ENCODE measurements at regions not wholly inside any gene's neighbourhood (a gene's known extent, or its start where the extent isn't known, plus 50 kb on each side); places are given as distances from the start of the nearest gene placed in this dataset.

DNA sequence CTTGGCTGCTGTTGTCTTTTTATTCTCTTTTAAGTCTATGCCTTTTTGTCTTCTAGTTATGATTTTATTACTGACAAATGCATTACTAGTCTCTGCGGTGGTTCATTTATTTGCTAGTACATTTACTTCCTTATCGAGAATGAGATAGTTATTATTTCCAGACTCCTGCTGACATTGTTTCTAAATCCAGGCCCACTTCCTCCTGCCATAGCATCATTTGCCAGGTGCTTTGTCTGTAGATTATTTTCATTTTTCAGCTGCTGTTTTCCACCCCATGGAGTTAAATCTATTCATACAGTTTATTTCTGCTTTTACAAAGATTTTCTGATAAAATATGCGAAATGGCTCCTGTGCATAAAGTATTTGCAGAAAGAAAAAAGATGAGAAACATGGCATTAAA is 459.7 kb downstream of the MMUT start:
- no peak overlapping the region for H3K27ac ChIP-seq
- no peaks in the 10 kb centered on the region for H3K36me3 ChIP-seq (ENCODE audit: insufficient read depth in 1 of 2, low read depth in 1 of 2)
- H3K27me3 ChIP-seq (ENCODE audit: insufficient read depth in 3 of 3, low read length in 2 of 3), result no peaks in the 10 kb centered on the region
- H3K4me1 ChIP-seq, result no peaks in the 10 kb centered on the region
- no peak for ATAC-seq
- no peaks in the 10 kb centered on the region for H3K9me3 ChIP-seq
- DNase-seq, result no peak
- intact Hi-C loops (cut with DNase I), result no loop called here
- H3K4me3 ChIP-seq, result no peak overlapping the region
- TF ChIP-seq CTCF (IDR thresholded peaks at IDR 0.05), result no peak
- WGBS, 3 donors, result 68 to 75% (median 74%) methylated on average over 3 of the region's 3 CpGs

- H3K4me1 ChIP-seq, result no peaks in the 10 kb centered on the region
- H3K36me3 ChIP-seq (ENCODE audit: insufficient read depth in 1 of 2, low read depth in 1 of 2), result no peaks in the 10 kb centered on the region
- intact Hi-C loops (cut with DNase I), result no loop called here
- H3K4me3 ChIP-seq, result no peak overlapping the region
- no peaks in the 10 kb centered on the region for H3K27me3 ChIP-seq (ENCODE audit: insufficient read depth in 3 of 3, low read length in 2 of 3)
- no peak for DNase-seq
- H3K27ac ChIP-seq, result no peak overlapping the region
- ATAC-seq, result no peak
- TF ChIP-seq CTCF (IDR thresholded peaks at IDR 0.05), result no peak
- H3K9me3 ChIP-seq, result no peaks in the 10 kb centered on the region
These were observed 461.1 kb downstream of the MMUT start for GRCh38 chr6:49001856-49002541.

DNA sequence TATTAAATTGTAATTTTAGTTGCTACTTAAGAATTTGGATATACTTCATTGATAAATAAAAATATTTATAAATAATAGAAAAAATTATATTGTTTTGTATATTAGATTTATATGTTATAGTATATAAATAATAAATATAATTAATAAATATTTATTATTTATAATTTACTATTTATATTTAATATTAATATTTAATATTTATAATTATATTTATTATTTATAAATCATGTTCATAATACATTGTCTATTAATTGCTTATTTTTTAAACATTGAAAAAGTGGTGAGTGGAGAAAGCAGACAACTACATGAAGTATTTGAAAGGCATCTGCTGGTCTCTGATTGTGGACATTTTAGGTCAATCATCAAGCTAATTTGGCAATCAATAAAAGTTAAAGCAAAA is 464.5 kb downstream of the MMUT start:
- no peak overlapping the region for H3K4me3 ChIP-seq
- H3K27ac ChIP-seq, result no peak overlapping the region
- TF ChIP-seq CTCF (IDR thresholded peaks at IDR 0.05), result no peak
- H3K4me1 ChIP-seq, result no peaks in the 10 kb centered on the region
- ATAC-seq (no peak), DNase-seq (no peak)
- no peaks in the 10 kb centered on the region for H3K36me3 ChIP-seq (ENCODE audit: insufficient read depth in 1 of 2, low read depth in 1 of 2)
- H3K27me3 ChIP-seq (ENCODE audit: insufficient read depth in 3 of 3, low read length in 2 of 3), result no peaks in the 10 kb centered on the region
- intact Hi-C loops (cut with DNase I), result no loop called here
- no peaks in the 10 kb centered on the region for H3K9me3 ChIP-seq

GRCh38 chr6:48996461-48997119 is 466.5 kb downstream of the MMUT start:
- intact Hi-C loops (cut with DNase I), result no loop called here
- TF ChIP-seq CTCF (IDR thresholded peaks at IDR 0.05), result no peak
- ATAC-seq (no peak), DNase-seq (no peak)
- 46 to 56% (median 49%) methylated on average over 6 of the region's 6 CpGs for WGBS, 3 donors
- Histone ChIP-seq H3K4me3 (no peak overlapping the region), H3K27ac (no peak overlapping the region), H3K36me3 (ENCODE audit: insufficient read depth in 1 of 2, low read depth in 1 of 2) (no peaks in the 10 kb centered on the region), H3K9me3 (no peaks in the 10 kb centered on the region), H3K4me1 (no peaks in the 10 kb centered on the region), H3K27me3 (ENCODE audit: insufficient read depth in 3 of 3, low read length in 2 of 3) (no peaks in the 10 kb centered on the region)

- ATAC-seq, result no peak
- DNase-seq, result no peak
- no peaks in the 10 kb centered on the region for H3K27me3 ChIP-seq (ENCODE audit: insufficient read depth in 3 of 3, low read length in 2 of 3)
- H3K4me3 ChIP-seq, result no peak overlapping the region
- no peaks in the 10 kb centered on the region for H3K36me3 ChIP-seq (ENCODE audit: insufficient read depth in 1 of 2, low read depth in 1 of 2)
- no peak overlapping the region for H3K27ac ChIP-seq
- H3K9me3 ChIP-seq, result no peaks in the 10 kb centered on the region
- 45 to 73% (median 48%) methylated on average over 2 of the region's 2 CpGs for WGBS, 3 donors
- no peak for TF ChIP-seq CTCF (IDR thresholded peaks at IDR 0.05)
- no peaks in the 10 kb centered on the region for H3K4me1 ChIP-seq
- intact Hi-C loops (cut with DNase I), result no loop called here
These were observed 468.2 kb downstream of the MMUT start for GRCh38 chr6:48994811-48995210.

All from psoas muscle (tissue), 7 donors.